Activated T-helper 17 cell treated with anti-CD3 and anti-CD28 coated beads, Interleukin-2, amount 50 U/mL, for 72 hours (primary cell): ENCODE measurements at regions not wholly inside any gene's neighbourhood (a gene's known extent, or its start where the extent isn't known, plus 50 kb on each side); places are given as distances from the start of the nearest gene placed in this dataset.

ENCODE experiments used
- ATAC-seq: fragments of 150-1000 bp; cut with Tn5 transposase; replicated peaks from 2 replicates; pipeline ENCODE4 v1.10.0; 2021; ENCODE audit warnings: mild to moderate bottlenecking, moderate library complexity
- H3K27ac Mint-ChIP-seq: one replicate; pipeline ENCODE4 v1.8.0; 2022; ENCODE audit warnings: mixed read lengths
- H3K27me3 Mint-ChIP-seq: one replicate; pipeline ENCODE4 v1.8.0; 2022; ENCODE audit warnings: mixed read lengths
- H3K36me3 Mint-ChIP-seq: one replicate; pipeline ENCODE4 v1.8.0; 2022; ENCODE audit warnings: low read depth, mild to moderate bottlenecking, mixed read lengths
- H3K4me1 Mint-ChIP-seq: one replicate; pipeline ENCODE4 v1.8.0; 2022; ENCODE audit warnings: mixed read lengths
- H3K4me3 Mint-ChIP-seq: one replicate; pipeline ENCODE4 v1.8.0; 2022; ENCODE audit warnings: mild to moderate bottlenecking, mixed read lengths
- H3K9me3 Mint-ChIP-seq: one replicate; pipeline ENCODE4 v1.8.0; 2022; ENCODE audit warnings: mixed read lengths

- Mint-ChIP-seq H3K27me3 (peaks cover 6% of the 10 kb centered on the region), H3K36me3 (no peaks in the 10 kb centered on the region), H3K9me3 (no peaks in the 10 kb centered on the region), H3K27ac (no peak overlapping the region), H3K4me1 (no peaks in the 10 kb centered on the region), H3K4me3 (no peak overlapping the region)
- ATAC-seq: no peak
Measured at GRCh38 chr6:138036111-138036510, 71.1 kb downstream of the PERP start.

GRCh38 chr6:138037009-138037504 is 70.2 kb downstream of the PERP start:
- Mint-ChIP-seq H3K27ac (no peak overlapping the region), H3K36me3 (no peaks in the 10 kb centered on the region), H3K27me3 (peaks cover 4% of the 10 kb centered on the region), H3K4me3 (no peak overlapping the region), H3K9me3 (no peaks in the 10 kb centered on the region), H3K4me1 (no peaks in the 10 kb centered on the region)
- no peak for ATAC-seq

- ATAC-seq: no peak
- H3K4me3 Mint-ChIP-seq: no peak overlapping the region
- no peaks in the 10 kb centered on the region for H3K9me3 Mint-ChIP-seq
- peaks cover 6% of the 10 kb centered on the region for H3K27me3 Mint-ChIP-seq
- H3K27ac Mint-ChIP-seq: no peak overlapping the region
- no peaks in the 10 kb centered on the region for H3K4me1 Mint-ChIP-seq
- no peaks in the 10 kb centered on the region for H3K36me3 Mint-ChIP-seq
Measured at GRCh38 chr6:138038142-138038870, 68.9 kb downstream of the PERP start.
